ENCODE measurements at regions not wholly inside any gene's neighbourhood (a gene's known extent, or its start where the extent isn't known, plus 50 kb on each side); places are given as distances from the start of the nearest gene placed in this dataset.

- Histone ChIP-seq H3K27me3 (ENCODE audit: control insufficient read depth in 1 of 2, insufficient read depth in 2 of 2, low read length in 2 of 2) (no peaks in the 10 kb centered on the region), H3K36me3 (ENCODE audit: control insufficient read depth in 2 of 2, insufficient read depth in 2 of 2, low read length in 1 of 2) (peaks cover 0 to under 1% of the 10 kb centered on the region in 2 donors), H3K4me1 (ENCODE audit: control insufficient read depth in 2 of 2, insufficient read depth in 2 of 2, low read length in 1 of 2) (peaks cover 0 to 3% of the 10 kb centered on the region in 2 donors), H3K4me3 (ENCODE audit: low read depth in 1 of 2, low read length in 2 of 2) (no peak overlapping the region), H3K27ac (ENCODE audit: low read depth in 2 of 2, low read length in 1 of 2) (no peak overlapping the region), H3K9me3 (ENCODE audit: control insufficient read depth in 2 of 2, insufficient read depth in 1 of 2, low read depth in 1 of 2, low read length in 1 of 2) (no peaks in the 10 kb centered on the region)
- WGBS, 2 donors: 57 to 67% methylated on average over 4 of the region's 4 CpGs
Measured at GRCh38 chr5:143605403-143606005, 202.0 kb upstream of the NR3C1 start.

- no peak overlapping the region for H3K27ac ChIP-seq (ENCODE audit: low read depth in 2 of 2, low read length in 1 of 2)
- peaks cover 0 to 3% of the 10 kb centered on the region in 2 donors for H3K36me3 ChIP-seq (ENCODE audit: control insufficient read depth in 2 of 2, insufficient read depth in 2 of 2, low read length in 1 of 2)
- peaks cover 0 to 3% of the 10 kb centered on the region in 2 donors for H3K4me1 ChIP-seq (ENCODE audit: control insufficient read depth in 2 of 2, insufficient read depth in 2 of 2, low read length in 1 of 2)
- no peaks in the 10 kb centered on the region for H3K27me3 ChIP-seq (ENCODE audit: control insufficient read depth in 1 of 2, insufficient read depth in 2 of 2, low read length in 2 of 2)
- 80 to 82% methylated on average over 4 of the region's 4 CpGs for WGBS, 2 donors
- no peaks in the 10 kb centered on the region for H3K9me3 ChIP-seq (ENCODE audit: control insufficient read depth in 2 of 2, insufficient read depth in 1 of 2, low read depth in 1 of 2, low read length in 1 of 2)
- no peak overlapping the region for H3K4me3 ChIP-seq (ENCODE audit: low read depth in 1 of 2, low read length in 2 of 2)
Measured at GRCh38 chr5:143601917-143602333, 198.4 kb upstream of the NR3C1 start.

GRCh38 chr5:143601357-143601756, 197.9 kb upstream of the NR3C1 start:
- no peak overlapping the region for H3K4me3 ChIP-seq (ENCODE audit: low read depth in 1 of 2, low read length in 2 of 2)
- no peaks in the 10 kb centered on the region for H3K9me3 ChIP-seq (ENCODE audit: control insufficient read depth in 2 of 2, insufficient read depth in 1 of 2, low read depth in 1 of 2, low read length in 1 of 2)
- 94 to 96% methylated on average over 6 of the region's 6 CpGs for WGBS, 2 donors
- H3K27me3 ChIP-seq (ENCODE audit: control insufficient read depth in 1 of 2, insufficient read depth in 2 of 2, low read length in 2 of 2): no peaks in the 10 kb centered on the region
- peaks cover 0 to 3% of the 10 kb centered on the region in 2 donors for H3K36me3 ChIP-seq (ENCODE audit: control insufficient read depth in 2 of 2, insufficient read depth in 2 of 2, low read length in 1 of 2)
- peaks cover 0 to 3% of the 10 kb centered on the region in 2 donors for H3K4me1 ChIP-seq (ENCODE audit: control insufficient read depth in 2 of 2, insufficient read depth in 2 of 2, low read length in 1 of 2)
- no peak overlapping the region for H3K27ac ChIP-seq (ENCODE audit: low read depth in 2 of 2, low read length in 1 of 2)

- WGBS, 2 donors: 86 to 93% methylated on average over 6 of the region's 6 CpGs
- Histone ChIP-seq H3K27ac (ENCODE audit: low read depth in 2 of 2, low read length in 1 of 2) (no peak overlapping the region), H3K27me3 (ENCODE audit: control insufficient read depth in 1 of 2, insufficient read depth in 2 of 2, low read length in 2 of 2) (no peaks in the 10 kb centered on the region), H3K4me1 (ENCODE audit: control insufficient read depth in 2 of 2, insufficient read depth in 2 of 2, low read length in 1 of 2) (peaks cover 0 to 3% of the 10 kb centered on the region in 2 donors), H3K4me3 (ENCODE audit: low read depth in 1 of 2, low read length in 2 of 2) (no peak overlapping the region), H3K9me3 (ENCODE audit: control insufficient read depth in 2 of 2, insufficient read depth in 1 of 2, low read depth in 1 of 2, low read length in 1 of 2) (no peaks in the 10 kb centered on the region), H3K36me3 (ENCODE audit: control insufficient read depth in 2 of 2, insufficient read depth in 2 of 2, low read length in 1 of 2) (peaks cover 0 to 3% of the 10 kb centered on the region in 2 donors)
Measured at GRCh38 chr5:143600396-143601075, 197.1 kb upstream of the NR3C1 start.

GRCh38 chr5:143599474-143599873, 196.0 kb upstream of the NR3C1 start:
- H3K27me3 ChIP-seq (ENCODE audit: control insufficient read depth in 1 of 2, insufficient read depth in 2 of 2, low read length in 2 of 2): no peaks in the 10 kb centered on the region
- 91 to 93% methylated on average over 6 of the region's 6 CpGs for WGBS, 2 donors
- no peak overlapping the region for H3K27ac ChIP-seq (ENCODE audit: low read depth in 2 of 2, low read length in 1 of 2)
- no peak overlapping the region for H3K4me3 ChIP-seq (ENCODE audit: low read depth in 1 of 2, low read length in 2 of 2)
- H3K4me1 ChIP-seq (ENCODE audit: control insufficient read depth in 2 of 2, insufficient read depth in 2 of 2, low read length in 1 of 2): peaks cover 0 to 3% of the 10 kb centered on the region in 2 donors
- no peaks in the 10 kb centered on the region for H3K9me3 ChIP-seq (ENCODE audit: control insufficient read depth in 2 of 2, insufficient read depth in 1 of 2, low read depth in 1 of 2, low read length in 1 of 2)
- H3K36me3 ChIP-seq (ENCODE audit: control insufficient read depth in 2 of 2, insufficient read depth in 2 of 2, low read length in 1 of 2): peaks cover 0 to 3% of the 10 kb centered on the region in 2 donors

GRCh38 chr5:143596824-143597223, 193.3 kb upstream of the NR3C1 start:
- no peaks in the 10 kb centered on the region for H3K27me3 ChIP-seq (ENCODE audit: control insufficient read depth in 1 of 2, insufficient read depth in 2 of 2, low read length in 2 of 2)
- H3K36me3 ChIP-seq (ENCODE audit: control insufficient read depth in 2 of 2, insufficient read depth in 2 of 2, low read length in 1 of 2): peaks cover 0 to 3% of the 10 kb centered on the region in 2 donors
- H3K9me3 ChIP-seq (ENCODE audit: control insufficient read depth in 2 of 2, insufficient read depth in 1 of 2, low read depth in 1 of 2, low read length in 1 of 2): no peaks in the 10 kb centered on the region
- H3K27ac ChIP-seq (ENCODE audit: low read depth in 2 of 2, low read length in 1 of 2): no peak overlapping the region
- WGBS, 2 donors: 93 to 94% methylated on average over 3 of the region's 3 CpGs
- no peak overlapping the region for H3K4me3 ChIP-seq (ENCODE audit: low read depth in 1 of 2, low read length in 2 of 2)
- no peaks in the 10 kb centered on the region for H3K4me1 ChIP-seq (ENCODE audit: control insufficient read depth in 2 of 2, insufficient read depth in 2 of 2, low read length in 1 of 2)

- Histone ChIP-seq H3K4me1 (ENCODE audit: control insufficient read depth in 2 of 2, insufficient read depth in 2 of 2, low read length in 1 of 2) (no peaks in the 10 kb centered on the region), H3K4me3 (ENCODE audit: low read depth in 1 of 2, low read length in 2 of 2) (no peak overlapping the region), H3K9me3 (ENCODE audit: control insufficient read depth in 2 of 2, insufficient read depth in 1 of 2, low read depth in 1 of 2, low read length in 1 of 2) (no peaks in the 10 kb centered on the region), H3K36me3 (ENCODE audit: control insufficient read depth in 2 of 2, insufficient read depth in 2 of 2, low read length in 1 of 2) (no peaks in the 10 kb centered on the region), H3K27ac (ENCODE audit: low read depth in 2 of 2, low read length in 1 of 2) (no peak overlapping the region), H3K27me3 (ENCODE audit: control insufficient read depth in 1 of 2, insufficient read depth in 2 of 2, low read length in 2 of 2) (no peaks in the 10 kb centered on the region)
- WGBS, 2 donors: 63 to 66% methylated on average over 6 of the region's 6 CpGs
Measured at GRCh38 chr5:143594902-143595818, 191.7 kb upstream of the NR3C1 start.

- H3K4me1 ChIP-seq (ENCODE audit: control insufficient read depth in 2 of 2, insufficient read depth in 2 of 2, low read length in 1 of 2): no peaks in the 10 kb centered on the region
- no peaks in the 10 kb centered on the region for H3K27me3 ChIP-seq (ENCODE audit: control insufficient read depth in 1 of 2, insufficient read depth in 2 of 2, low read length in 2 of 2)
- no peak overlapping the region for H3K27ac ChIP-seq (ENCODE audit: low read depth in 2 of 2, low read length in 1 of 2)
- no peaks in the 10 kb centered on the region for H3K36me3 ChIP-seq (ENCODE audit: control insufficient read depth in 2 of 2, insufficient read depth in 2 of 2, low read length in 1 of 2)
- WGBS, 2 donors: 82 to 84% methylated on average over 6 of the region's 6 CpGs
- H3K9me3 ChIP-seq (ENCODE audit: control insufficient read depth in 2 of 2, insufficient read depth in 1 of 2, low read depth in 1 of 2, low read length in 1 of 2): no peaks in the 10 kb centered on the region
- no peak overlapping the region for H3K4me3 ChIP-seq (ENCODE audit: low read depth in 1 of 2, low read length in 2 of 2)
Measured at GRCh38 chr5:143593723-143594122, 190.2 kb upstream of the NR3C1 start.

GRCh38 chr5:143592648-143593047, 189.2 kb upstream of the NR3C1 start:
- Histone ChIP-seq H3K36me3 (ENCODE audit: control insufficient read depth in 2 of 2, insufficient read depth in 2 of 2, low read length in 1 of 2) (no peaks in the 10 kb centered on the region), H3K27me3 (ENCODE audit: control insufficient read depth in 1 of 2, insufficient read depth in 2 of 2, low read length in 2 of 2) (no peaks in the 10 kb centered on the region), H3K9me3 (ENCODE audit: control insufficient read depth in 2 of 2, insufficient read depth in 1 of 2, low read depth in 1 of 2, low read length in 1 of 2) (no peaks in the 10 kb centered on the region), H3K4me1 (ENCODE audit: control insufficient read depth in 2 of 2, insufficient read depth in 2 of 2, low read length in 1 of 2) (no peaks in the 10 kb centered on the region), H3K27ac (ENCODE audit: low read depth in 2 of 2, low read length in 1 of 2) (no peak overlapping the region), H3K4me3 (ENCODE audit: low read depth in 1 of 2, low read length in 2 of 2) (no peak overlapping the region)
- 67 to 71% methylated on average over 4 of the region's 4 CpGs for WGBS, 2 donors

Measured in esophagus (tissue), 2 donors.